Astrocyte (in vitro differentiated cells and primary cell): ENCODE measurements at regions not wholly inside any gene's neighbourhood (a gene's known extent, or its start where the extent isn't known, plus 50 kb on each side); places are given as distances from the start of the nearest gene placed in this dataset.
"Not testable (repeated sequence)": the region's sequence is repeated elsewhere in the genome, so short reads cannot be mapped to it uniquely, and the experiment has no call there.

Experiments used
- DNase-seq: peaks from one replicate; pipeline ENCODE4 v3.0.0-alpha.2; 2010; ENCODE audit warnings: low read depth
- FAIRE-seq: peaks from 2 replicates; lab custom pipeline; 2011; peaks lifted over from hg19 to GRCh38; lab: Jason Lieb, UNC
- H2AFZ ChIP-seq: 2 replicates; pipeline ENCODE4 v1.6.0; 2012; ENCODE audit warnings: low read depth, low read length, inconsistent platforms
- H3K27ac ChIP-seq: 2 replicates; pipeline ENCODE4 v1.5.1; 2011; ENCODE audit warnings: low read depth, low read length, inconsistent platforms
- H3K27me3 ChIP-seq: 2 replicates; pipeline ENCODE4 v1.6.0; 2011; ENCODE audit warnings: low read length, inconsistent platforms; ENCODE audit not compliant: insufficient read depth
- H3K36me3 ChIP-seq: 2 replicates; pipeline ENCODE4 v1.5.1; 2011; ENCODE audit warnings: low read length, inconsistent platforms; ENCODE audit not compliant: insufficient read depth
- H3K4me1 ChIP-seq: 2 replicates; pipeline ENCODE4 v1.5.1; 2011; ENCODE audit warnings: low read length, inconsistent platforms; ENCODE audit not compliant: insufficient read depth
- H3K4me2 ChIP-seq: 2 replicates; pipeline ENCODE4 v1.6.0; 2012; ENCODE audit warnings: low read length, inconsistent platforms
- H3K4me3 ChIP-seq: 2 replicates; pipeline ENCODE4 v1.5.1; 2011; ENCODE audit warnings: low read depth, mild to moderate bottlenecking, low read length, inconsistent platforms; ENCODE audit not compliant: insufficient read depth
- H3K79me2 ChIP-seq: 2 replicates; pipeline ENCODE4 v1.6.0; 2012; ENCODE audit warnings: mild to moderate bottlenecking, low read length, inconsistent platforms; ENCODE audit not compliant: insufficient read depth
- H3K9ac ChIP-seq: 2 replicates; pipeline ENCODE4 v1.6.0; 2012; ENCODE audit warnings: mild to moderate bottlenecking, low read length, inconsistent platforms
- H3K9me3 ChIP-seq: 2 replicates; pipeline ENCODE4 v1.5.1; 2012; ENCODE audit warnings: low read depth, mild to moderate bottlenecking, low read length, inconsistent platforms; ENCODE audit not compliant: insufficient read depth
- H4K20me1 ChIP-seq: 2 replicates; pipeline ENCODE4 v1.6.0; 2012; ENCODE audit warnings: low read length, inconsistent platforms; ENCODE audit not compliant: insufficient read depth
- H3K27ac Mint-ChIP-seq: one replicate; pipeline ENCODE4 v1.8.0; 2021; ENCODE audit warnings: mild to moderate bottlenecking, mixed read lengths; ENCODE audit not compliant: unreplicated experiment
- H3K27me3 Mint-ChIP-seq: one replicate; pipeline ENCODE4 v1.8.0; 2021; ENCODE audit warnings: low read depth, mixed read lengths; ENCODE audit not compliant: unreplicated experiment
- H3K36me3 Mint-ChIP-seq: one replicate; pipeline ENCODE4 v1.8.0; 2021; ENCODE audit warnings: low read depth, mixed read lengths; ENCODE audit not compliant: unreplicated experiment
- H3K4me1 Mint-ChIP-seq: one replicate; pipeline ENCODE4 v1.8.0; 2021; ENCODE audit warnings: low read depth, mixed read lengths; ENCODE audit not compliant: unreplicated experiment
- H3K4me3 Mint-ChIP-seq: one replicate; pipeline ENCODE4 v1.8.0; 2021; ENCODE audit warnings: mild to moderate bottlenecking, moderate library complexity, mixed read lengths; ENCODE audit not compliant: unreplicated experiment
- H3K9me3 Mint-ChIP-seq: one replicate; pipeline ENCODE4 v1.8.0; 2021; ENCODE audit warnings: mild to moderate bottlenecking, mixed read lengths; ENCODE audit not compliant: unreplicated experiment
- CTCF ChIP-seq: IDR thresholded peaks from 2 replicates; pipeline ENCODE4 v1.5.1; 2011; ENCODE audit warnings: low read depth, mild to moderate bottlenecking, inconsistent platforms, low read length, moderate library complexity; ENCODE audit not compliant: insufficient read depth
- EZH2 ChIP-seq: IDR thresholded peaks from 2 replicates; pipeline ENCODE4 v1.6.1; 2012; ENCODE audit warnings: mild to moderate bottlenecking, low read length, inconsistent platforms; ENCODE audit not compliant: insufficient read depth

- Histone ChIP-seq H4K20me1 (peaks cover 5% of the 10 kb centered on the region), H3K9me3 (no peaks in the 10 kb centered on the region), H3K4me2 (no peak overlapping the region), H3K4me3 (no peak overlapping the region), H3K27me3 (peaks cover 21% of the 10 kb centered on the region), H3K36me3 (no peaks in the 10 kb centered on the region), H3K4me1 (peaks cover 14% of the 10 kb centered on the region), H3K79me2 (no peaks in the 10 kb centered on the region), H2AFZ (no peak overlapping the region), H3K9ac (no peak overlapping the region), H3K27ac (no peak overlapping the region)
- H3K36me3 Mint-ChIP-seq, result peaks cover 8% of the 10 kb centered on the region
- no peak for DNase-seq
- no peak for FAIRE-seq
- H3K27me3 Mint-ChIP-seq, result peaks cover 24% of the 10 kb centered on the region
- TF ChIP-seq CTCF, result no peak
- no peak for TF ChIP-seq EZH2
- H3K4me3 Mint-ChIP-seq, result no peak overlapping the region
- H3K27ac Mint-ChIP-seq, result no peak overlapping the region
- peaks cover 19% of the 10 kb centered on the region for H3K4me1 Mint-ChIP-seq
- H3K9me3 Mint-ChIP-seq, result no peaks in the 10 kb centered on the region
Measured at GRCh38 chr2:241968417-241968816, 98.9 kb downstream of the RTP5 start.

- not testable (repeated sequence) for H3K9me3 ChIP-seq, H3K79me2 ChIP-seq, H3K4me3 ChIP-seq, H4K20me1 ChIP-seq, H3K9me3 Mint-ChIP-seq, H3K9ac ChIP-seq, H3K27ac ChIP-seq, H3K4me3 Mint-ChIP-seq, H3K36me3 ChIP-seq, H3K27ac Mint-ChIP-seq, H2AFZ ChIP-seq, DNase-seq, H3K4me2 ChIP-seq, FAIRE-seq, H3K36me3 Mint-ChIP-seq
- Histone ChIP-seq H3K27me3 (peaks cover 17% of the 10 kb centered on the region), H3K4me1 (peaks cover 14% of the 10 kb centered on the region)
- Mint-ChIP-seq H3K27me3 (peaks cover 28% of the 10 kb centered on the region), H3K4me1 (peaks cover 16% of the 10 kb centered on the region)
Measured at GRCh38 chr2:241969182-241969581, 99.7 kb downstream of the RTP5 start.

- H3K79me2 ChIP-seq, result no peaks in the 10 kb centered on the region
- H3K4me1 Mint-ChIP-seq, result peaks cover 11% of the 10 kb centered on the region
- no peak overlapping the region for H3K4me3 Mint-ChIP-seq
- no peaks in the 10 kb centered on the region for H3K36me3 ChIP-seq
- no peak overlapping the region for H3K27ac Mint-ChIP-seq
- H3K4me3 ChIP-seq, result no peak overlapping the region
- H3K36me3 Mint-ChIP-seq, result peaks cover 7% of the 10 kb centered on the region
- DNase-seq, result no peak
- no peaks in the 10 kb centered on the region for H3K9me3 Mint-ChIP-seq
- no peak for TF ChIP-seq EZH2
- peaks cover 5% of the 10 kb centered on the region for H4K20me1 ChIP-seq
- peaks cover 12% of the 10 kb centered on the region for H3K4me1 ChIP-seq
- peaks cover 38% of the 10 kb centered on the region for H3K27me3 Mint-ChIP-seq
- peaks cover 14% of the 10 kb centered on the region for H3K27me3 ChIP-seq
- FAIRE-seq, result no peak
- no peaks in the 10 kb centered on the region for H3K9me3 ChIP-seq
- H2AFZ ChIP-seq, result no peak overlapping the region
- H3K9ac ChIP-seq, result no peak overlapping the region
- no peak overlapping the region for H3K27ac ChIP-seq
- no peak overlapping the region for H3K4me2 ChIP-seq
Measured at GRCh38 chr2:241970716-241971115, 101.2 kb downstream of the RTP5 start.
